ENCODE measurements at regions not wholly inside any gene's neighbourhood (a gene's known extent, or its start where the extent isn't known, plus 50 kb on each side); places are given as distances from the start of the nearest gene placed in this dataset.

- Histone ChIP-seq H3K27me3 (no peaks in the 10 kb centered on the region), H3K27ac (no peak overlapping the region), H3K4me1 (peaks cover 0 to 5% (median 0%) of the 10 kb centered on the region in 4 donors), H3K9me3 (no peaks in the 10 kb centered on the region), H3K36me3 (no peaks in the 10 kb centered on the region), H3K4me3 (no peak overlapping the region)
- no peak for DNase-seq
- no peak for TF ChIP-seq POLR2A (IDR thresholded peaks at IDR 0.05)
- TF ChIP-seq, protein P1, sequence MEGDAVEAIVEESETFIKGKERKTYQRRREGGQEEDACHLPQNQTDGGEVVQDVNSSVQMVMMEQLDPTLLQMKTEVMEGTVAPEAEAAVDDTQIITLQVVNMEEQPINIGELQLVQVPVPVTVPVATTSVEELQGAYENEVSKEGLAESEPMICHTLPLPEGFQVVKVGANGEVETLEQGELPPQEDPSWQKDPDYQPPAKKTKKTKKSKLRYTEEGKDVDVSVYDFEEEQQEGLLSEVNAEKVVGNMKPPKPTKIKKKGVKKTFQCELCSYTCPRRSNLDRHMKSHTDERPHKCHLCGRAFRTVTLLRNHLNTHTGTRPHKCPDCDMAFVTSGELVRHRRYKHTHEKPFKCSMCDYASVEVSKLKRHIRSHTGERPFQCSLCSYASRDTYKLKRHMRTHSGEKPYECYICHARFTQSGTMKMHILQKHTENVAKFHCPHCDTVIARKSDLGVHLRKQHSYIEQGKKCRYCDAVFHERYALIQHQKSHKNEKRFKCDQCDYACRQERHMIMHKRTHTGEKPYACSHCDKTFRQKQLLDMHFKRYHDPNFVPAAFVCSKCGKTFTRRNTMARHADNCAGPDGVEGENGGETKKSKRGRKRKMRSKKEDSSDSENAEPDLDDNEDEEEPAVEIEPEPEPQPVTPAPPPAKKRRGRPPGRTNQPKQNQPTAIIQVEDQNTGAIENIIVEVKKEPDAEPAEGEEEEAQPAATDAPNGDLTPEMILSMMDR (IDR thresholded peaks at IDR 0.05), result no peak
Observed at GRCh38 chr6:113356139-113356538, 501.0 kb upstream of the MARCKS start.

GRCh38 chr6:113357041-113357440 is 500.1 kb upstream of the MARCKS start:
- Histone ChIP-seq H3K36me3 (no peaks in the 10 kb centered on the region), H3K9me3 (no peaks in the 10 kb centered on the region), H3K4me1 (peaks cover 0 to 9% (median 0%) of the 10 kb centered on the region in 4 donors), H3K27me3 (no peaks in the 10 kb centered on the region), H3K27ac (no peak overlapping the region), H3K4me3 (no peak overlapping the region)
- TF ChIP-seq POLR2A (IDR thresholded peaks at IDR 0.05), result no peak
- TF ChIP-seq, protein P1 (IDR thresholded peaks at IDR 0.05), result no peak
- no peak for DNase-seq

DNA sequence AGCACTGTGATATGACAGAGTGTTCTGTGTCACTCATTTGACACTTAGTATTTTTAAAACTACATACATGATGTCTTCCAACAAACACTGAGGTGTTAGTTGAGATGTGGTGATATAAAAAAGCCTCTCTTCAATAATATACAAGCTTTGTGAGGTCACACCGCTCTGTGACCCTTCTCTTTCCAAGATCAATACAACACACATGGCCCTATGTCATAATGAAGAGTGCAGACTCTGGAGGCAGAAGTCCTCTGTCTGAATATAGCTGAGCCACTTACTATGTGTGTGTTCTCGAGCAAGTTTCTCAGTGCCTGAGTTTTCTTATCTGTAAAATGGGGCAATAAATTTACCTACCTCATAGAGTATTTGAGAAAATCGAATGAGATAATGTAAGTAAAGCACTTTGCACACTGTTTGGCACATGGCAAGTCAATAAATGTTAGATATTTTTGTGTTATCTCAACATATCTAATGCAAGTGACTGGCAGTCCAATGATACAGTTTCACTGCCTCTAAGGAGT is 499.0 kb upstream of the MARCKS start:
- Histone ChIP-seq H3K4me1 (peaks cover 0 to 10% (median 0%) of the 10 kb centered on the region in 4 donors), H3K27ac (no peak overlapping the region), H3K36me3 (no peaks in the 10 kb centered on the region), H3K9me3 (no peaks in the 10 kb centered on the region), H3K4me3 (no peak overlapping the region), H3K27me3 (no peaks in the 10 kb centered on the region)
- TF ChIP-seq, protein P1 (IDR thresholded peaks at IDR 0.05), result no peak
- TF ChIP-seq POLR2A (IDR thresholded peaks at IDR 0.05), result no peak
- DNase-seq, result no peak

DNA sequence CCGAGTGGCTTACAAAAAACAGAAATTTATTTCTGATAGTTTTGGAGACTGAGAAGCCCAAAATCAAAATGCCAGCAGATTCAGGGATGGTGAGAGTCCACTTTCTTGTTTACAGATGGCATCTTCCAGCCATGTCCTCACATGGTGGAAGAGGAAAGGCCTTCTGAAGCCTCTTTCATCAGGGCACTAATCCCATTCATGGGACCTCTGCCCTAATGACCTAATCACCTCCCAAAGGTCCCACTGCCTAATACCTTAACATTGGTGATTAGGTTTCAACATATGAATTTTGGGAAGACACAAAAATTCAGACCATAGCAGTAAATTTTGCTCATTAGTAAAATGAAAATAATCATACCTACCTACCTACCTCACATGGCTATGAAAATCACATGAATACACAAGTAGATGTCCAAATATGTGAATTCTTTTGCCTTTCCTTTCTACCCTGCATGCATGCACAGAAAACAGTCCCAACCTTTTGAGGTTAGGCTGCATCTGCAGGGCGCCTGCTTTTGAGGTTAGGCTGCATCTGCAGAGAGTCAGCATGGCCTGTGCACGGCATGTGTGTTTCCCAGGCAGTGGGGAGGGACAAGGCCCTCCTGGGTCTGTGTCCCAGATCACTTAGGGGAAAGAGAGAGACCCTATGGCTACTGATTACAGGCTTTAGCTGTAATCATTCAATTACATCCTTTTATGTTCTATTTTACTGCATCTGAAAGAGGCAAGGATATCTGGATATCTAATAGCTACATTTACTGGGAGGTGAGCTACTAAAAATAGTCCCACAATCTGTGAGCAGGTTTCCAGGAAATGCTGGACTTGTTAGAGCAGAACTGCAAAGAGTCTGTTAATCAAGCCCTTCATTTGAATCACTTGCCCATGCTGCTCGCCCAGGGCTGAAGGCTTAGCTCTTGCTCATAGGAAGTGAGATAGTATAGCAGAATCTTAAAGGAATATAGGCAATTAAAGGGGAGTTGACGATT is 497.7 kb upstream of the MARCKS start:
- no peak overlapping the region for H3K27ac ChIP-seq
- DNase-seq, result no peak
- H3K9me3 ChIP-seq, result no peaks in the 10 kb centered on the region
- no peak overlapping the region for H3K4me3 ChIP-seq
- H3K36me3 ChIP-seq, result no peaks in the 10 kb centered on the region
- H3K4me1 ChIP-seq, result peaks cover 0 to 10% (median 0%) of the 10 kb centered on the region in 4 donors
- TF ChIP-seq, protein P1 (IDR thresholded peaks at IDR 0.05), result no peak
- no peak for TF ChIP-seq POLR2A (IDR thresholded peaks at IDR 0.05)
- H3K27me3 ChIP-seq, result no peaks in the 10 kb centered on the region

DNA sequence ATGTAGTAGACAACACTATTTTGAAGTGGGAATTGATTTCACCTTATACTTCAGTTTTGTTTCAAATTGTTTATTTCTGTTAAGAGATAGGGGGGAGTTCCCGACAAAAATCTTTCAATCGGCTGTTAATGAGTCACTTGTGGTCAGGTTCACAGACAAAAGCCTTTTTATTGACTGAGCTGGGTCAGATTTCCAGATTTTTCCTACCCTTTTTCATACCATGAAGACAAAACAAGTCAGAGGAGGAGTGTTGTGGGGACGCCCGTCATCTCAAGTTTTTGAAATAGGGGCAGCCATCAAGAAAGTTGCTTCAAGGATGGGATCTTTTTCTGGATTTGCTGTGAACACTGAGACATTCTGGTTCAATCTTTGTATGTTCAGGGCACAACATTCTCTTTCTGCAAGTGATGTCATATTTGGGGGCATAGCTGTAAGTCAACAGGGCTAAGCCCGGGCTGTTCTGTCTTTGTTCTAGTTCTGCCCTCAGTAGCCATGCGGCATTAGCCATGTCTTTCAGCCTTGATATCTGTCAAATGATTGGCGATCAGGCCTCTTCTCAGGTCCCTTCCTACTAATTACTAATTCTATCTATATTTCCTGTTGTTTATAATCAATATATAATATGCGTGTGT is 496.0 kb upstream of the MARCKS start:
- Histone ChIP-seq H3K27ac (no peak overlapping the region), H3K36me3 (no peaks in the 10 kb centered on the region), H3K9me3 (no peaks in the 10 kb centered on the region), H3K4me3 (no peak overlapping the region), H3K27me3 (no peaks in the 10 kb centered on the region), H3K4me1 (peaks cover 0 to 10% (median 0%) of the 10 kb centered on the region in 4 donors)
- TF ChIP-seq, protein P1 (IDR thresholded peaks at IDR 0.05), result no peak
- TF ChIP-seq POLR2A (IDR thresholded peaks at IDR 0.05), result no peak
- no peak for DNase-seq
